ENCODE measurements at regions not wholly inside any gene's neighbourhood (a gene's known extent, or its start where the extent isn't known, plus 50 kb on each side); places are given as distances from the start of the nearest gene placed in this dataset.

- no peak for TF ChIP-seq SIN3A (IDR thresholded peaks at IDR 0.05; ENCODE audit: borderline replicate concordance, insufficient read depth, low read length)
- TF ChIP-seq TAF1 (IDR thresholded peaks at IDR 0.05; ENCODE audit: borderline replicate concordance, insufficient read depth, low read length), result no peak
- no peak for TF ChIP-seq REST (IDR thresholded peaks at IDR 0.05; ENCODE audit: insufficient read depth in 1 of 2, low read depth in 2 of 2, low read length in 2 of 2)
- TF ChIP-seq FOXP2 (optimal IDR thresholded peaks at IDR 0.05; ENCODE audit: borderline replicate concordance, extremely low read depth, extremely low read length, insufficient read depth), result no peak
- TF ChIP-seq POLR2AphosphoS5 (IDR thresholded peaks at IDR 0.05; ENCODE audit: low read depth, low read length), result no peak
Observed at GRCh38 chr14:89466944-89467343, 49.9 kb upstream of the FOXN3 start.
